C4-2B (cell line): ENCODE measurements at regions not wholly inside any gene's neighbourhood (a gene's known extent, or its start where the extent isn't known, plus 50 kb on each side); places are given as distances from the start of the nearest gene placed in this dataset.
"Not testable (repeated sequence)": the region's sequence is repeated elsewhere in the genome, so short reads cannot be mapped to it uniquely, and the experiment has no call there.

Source experiments
- H3K27ac ChIP-seq: fragments of 450-650 bp; 2 replicates; pipeline ENCODE4 v1.5.1; 2017
- CTCF ChIP-seq: fragments of 450-650 bp; conservative IDR thresholded peaks from 2 replicates; pipeline ENCODE4 v1.5.1; 2017; ENCODE audit warnings: mild to moderate bottlenecking
- ZFX ChIP-seq: fragments of 450-650 bp; IDR thresholded peaks from 2 replicates; pipeline ENCODE4 v1.6.1; 2017

- TF ChIP-seq ZFX (no peak), CTCF (no peak)
- H3K27ac ChIP-seq = no peak overlapping the region
Measured at GRCh38 chr17:16880121-16880842, 91.6 kb downstream of the TNFRSF13B start.

GRCh38 chr17:16879686-16880085 is 92.2 kb downstream of the TNFRSF13B start:
- TF ChIP-seq ZFX = no peak
- no peak for TF ChIP-seq CTCF
- H3K27ac ChIP-seq = no peak overlapping the region

GRCh38 chr17:16878606-16879005 is 93.3 kb downstream of the TNFRSF13B start:
- TF ChIP-seq ZFX = no peak
- no peak for TF ChIP-seq CTCF
- no peak overlapping the region for H3K27ac ChIP-seq

- TF ChIP-seq CTCF = no peak
- TF ChIP-seq ZFX = no peak
- no peak overlapping the region for H3K27ac ChIP-seq
Measured at GRCh38 chr17:16878084-16878483, 93.8 kb downstream of the TNFRSF13B start.

- TF ChIP-seq CTCF = no peak
- no peak for TF ChIP-seq ZFX
- no peak overlapping the region for H3K27ac ChIP-seq
Measured at GRCh38 chr17:16877099-16877498, 94.8 kb downstream of the TNFRSF13B start.

- H3K27ac ChIP-seq = no peak overlapping the region
- TF ChIP-seq CTCF (no peak), ZFX (no peak)
Measured at GRCh38 chr17:16875662-16876061, 96.3 kb downstream of the TNFRSF13B start.

GRCh38 chr17:16874216-16874615 is 97.7 kb downstream of the TNFRSF13B start:
- not testable (repeated sequence) for H3K27ac ChIP-seq
